GM12874 (cell line): ENCODE measurements at regions not wholly inside any gene's neighbourhood (a gene's known extent, or its start where the extent isn't known, plus 50 kb on each side); places are given as distances from the start of the nearest gene placed in this dataset.

ENCODE experiments used
- CTCF ChIP-seq: IDR thresholded peaks from 2 replicates; pipeline ENCODE4 v1.5.1; 2011; ENCODE audit warnings: low read depth, mild to moderate bottlenecking, control low read depth, low read length, moderate library complexity; ENCODE audit not compliant: insufficient read depth

- TF ChIP-seq CTCF = no peak
Observed at GRCh38 chr2:180184506-180184905, 177.4 kb upstream of the CWC22 start.

- TF ChIP-seq CTCF = no peak
Observed at GRCh38 chr2:180180511-180180910, 173.4 kb upstream of the CWC22 start.

- TF ChIP-seq CTCF = no peak
Observed at GRCh38 chr2:180177534-180177933, 170.4 kb upstream of the CWC22 start.

- no peak for TF ChIP-seq CTCF
Observed at GRCh38 chr2:180175736-180176135, 168.6 kb upstream of the CWC22 start.

GRCh38 chr2:180174580-180174979, 167.5 kb upstream of the CWC22 start:
- TF ChIP-seq CTCF = no peak

- TF ChIP-seq CTCF = no peak
Observed at GRCh38 chr2:180169474-180169873, 162.4 kb upstream of the CWC22 start.

GRCh38 chr2:180161415-180161814, 154.3 kb upstream of the CWC22 start:
- no peak for TF ChIP-seq CTCF

- no peak for TF ChIP-seq CTCF
Observed at GRCh38 chr2:180159921-180160320, 152.8 kb upstream of the CWC22 start.
